Common myeloid progenitor, CD34-positive (primary cell): ENCODE measurements at regions not wholly inside any gene's neighbourhood (a gene's known extent, or its start where the extent isn't known, plus 50 kb on each side); places are given as distances from the start of the nearest gene placed in this dataset.

Experiments
- CTCF ChIA-PET: fragments of 350-600 bp; sonication (Branson Sonifier 250); formaldehyde crosslinking; loops from one replicate; lab custom pipeline; 2021; ENCODE audit warnings: antibody characterized with exemption; lab: Charles Lee
- POLR2A ChIA-PET: fragments of 350-600 bp; sonication (Branson Sonifier 250); formaldehyde crosslinking; loops from one replicate; lab custom pipeline; 2021; ENCODE audit warnings: antibody characterized with exemption; lab: Charles Lee
- DNase-seq, 3 donors: peaks; one replicate each; pipeline versions ENCODE4 v3.0.0 to v3.0.0-alpha.2; 2013
- H3K27ac ChIP-seq, 2 experiments: 1 replicate in 1 of 2; 2 replicates in 1 of 2; pipeline ENCODE4 v1.7.0; 2013; ENCODE audit warnings: inconsistent platforms in 2 of 2, low read length in 2 of 2, mild to moderate bottlenecking in 2 of 2, low read depth in 1 of 2, moderate library complexity in 1 of 2; ENCODE audit not compliant: severe bottlenecking in 2 of 2, insufficient read depth in 1 of 2, poor library complexity in 1 of 2
- H3K27me3 ChIP-seq, 5 experiments: replicated peaks in 2 of 5; 1 replicate in 3 of 5; 2 replicates in 2 of 5; pipeline versions ENCODE4 v1.6.1 to v1.7.0; 2013; ENCODE audit warnings: low read length in 4 of 5, mild to moderate bottlenecking in 2 of 5, moderate library complexity in 2 of 5, inconsistent platforms in 1 of 5; ENCODE audit not compliant: insufficient read depth in 5 of 5, control insufficient read depth in 4 of 5
- H3K36me3 ChIP-seq, 4 experiments: 1 replicate in 2 of 4; 2 replicates in 2 of 4; pipeline versions ENCODE4 v1.6.1 to v1.7.0; 2013; ENCODE audit warnings: low read length in 3 of 4, control low read depth in 1 of 4, mild to moderate bottlenecking in 1 of 4; ENCODE audit not compliant: control insufficient read depth in 4 of 4, insufficient read depth in 4 of 4
- H3K4me1 ChIP-seq, 4 experiments: 1 replicate in 3 of 4; 2 replicates in 1 of 4; pipeline versions ENCODE4 v1.6.1 to v1.7.1; 2013; ENCODE audit warnings: low read length in 3 of 4, mild to moderate bottlenecking in 3 of 4, control low read depth in 1 of 4, inconsistent platforms in 1 of 4, moderate library complexity in 1 of 4; ENCODE audit not compliant: control insufficient read depth in 4 of 4, insufficient read depth in 4 of 4; ENCODE audit errors: control extremely low read depth in 1 of 4
- H3K4me3 ChIP-seq, 7 experiments: 1 replicate in 4 of 7; 2 replicates in 3 of 7; pipeline versions ENCODE4 v1.5.1 to v1.7.0; 2013; ENCODE audit warnings: mild to moderate bottlenecking in 7 of 7, low read length in 6 of 7, moderate library complexity in 6 of 7, inconsistent platforms in 2 of 7, low read depth in 2 of 7, control low read depth in 1 of 7; ENCODE audit not compliant: insufficient read depth in 4 of 7, control insufficient read depth in 1 of 7; ENCODE audit errors: extremely low read depth in 1 of 7
- H3K9me3 ChIP-seq, 5 experiments: 1 replicate in 4 of 5; 2 replicates in 1 of 5; pipeline versions ENCODE4 v1.6.1 to v1.7.1; 2013; ENCODE audit warnings: low read length in 4 of 5, mild to moderate bottlenecking in 2 of 5, inconsistent platforms in 1 of 5, low read depth in 1 of 5, moderate library complexity in 1 of 5; ENCODE audit not compliant: control insufficient read depth in 4 of 5, insufficient read depth in 2 of 5; ENCODE audit errors: control extremely low read depth in 1 of 5
- WGBS: methylation state at CpG from one replicate; pipeline ENCODE4 v1.1.5; 2013; ENCODE audit not compliant: insufficient coverage; 5-methylcytosine and 5-hydroxymethylcytosine counted together

DNA sequence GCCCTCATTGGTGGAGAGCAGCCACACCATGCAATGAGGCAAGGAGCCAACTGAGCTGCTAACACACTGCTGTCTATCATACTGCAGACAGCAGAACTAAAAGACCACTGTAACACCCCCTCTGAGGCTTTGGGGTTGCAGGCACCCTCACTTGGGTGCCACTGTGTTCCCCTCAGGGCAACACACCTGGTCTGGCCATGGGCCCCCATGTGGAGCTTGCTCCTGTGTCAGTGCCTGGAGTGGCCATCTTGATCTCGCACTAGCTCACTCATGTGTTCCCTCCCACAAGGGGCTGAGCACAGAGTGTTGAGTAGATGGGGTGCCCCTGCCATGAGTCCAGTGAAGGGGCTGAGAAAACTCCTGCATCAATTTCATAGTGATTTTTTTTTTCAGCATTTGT lies 532.4 kb upstream of the FTMT start:
- POLR2A ChIA-PET, result no interaction called here
- H3K9me3 ChIP-seq, result peaks cover 0 to 8% (median 2%) of the 10 kb centered on the region in 5 experiments
- no peak overlapping the region for H3K27ac ChIP-seq
- WGBS, result no CpG with 5 or more reads among the region's 1 CpG
- H3K36me3 ChIP-seq, result peaks cover 0 to 3% (median 0%) of the 10 kb centered on the region in 4 experiments
- no peaks in the 10 kb centered on the region for H3K27me3 ChIP-seq
- no peak for DNase-seq
- no peaks in the 10 kb centered on the region for H3K4me1 ChIP-seq
- CTCF ChIA-PET, result no interaction called here
- no peak overlapping the region for H3K4me3 ChIP-seq

DNA sequence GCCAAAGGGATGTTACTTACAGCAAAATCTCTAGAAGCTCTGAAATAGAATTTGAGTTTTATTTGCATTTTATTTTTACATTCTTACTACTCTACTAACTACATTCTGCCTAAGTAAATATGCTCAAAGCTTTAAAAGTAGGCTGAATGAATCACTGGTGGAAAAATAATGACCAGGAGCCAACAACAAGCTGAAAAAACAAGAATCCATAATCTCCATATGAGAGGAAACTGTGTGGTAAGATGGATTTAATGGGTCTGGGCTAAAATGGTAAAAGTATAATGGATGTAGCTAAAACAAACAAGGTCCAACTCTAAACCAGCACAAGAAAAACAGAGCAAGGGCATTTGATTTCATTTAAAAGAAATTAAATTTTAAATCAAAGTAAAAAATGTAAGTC lies 525.8 kb upstream of the FTMT start:
- ChIA-PET CTCF (no interaction called here), POLR2A (no interaction called here)
- Histone ChIP-seq H3K4me1 (no peaks in the 10 kb centered on the region), H3K27me3 (no peaks in the 10 kb centered on the region), H3K36me3 (no peaks in the 10 kb centered on the region), H3K4me3 (no peak overlapping the region), H3K9me3 (no peaks in the 10 kb centered on the region), H3K27ac (no peak overlapping the region)
- no peak for DNase-seq

DNA sequence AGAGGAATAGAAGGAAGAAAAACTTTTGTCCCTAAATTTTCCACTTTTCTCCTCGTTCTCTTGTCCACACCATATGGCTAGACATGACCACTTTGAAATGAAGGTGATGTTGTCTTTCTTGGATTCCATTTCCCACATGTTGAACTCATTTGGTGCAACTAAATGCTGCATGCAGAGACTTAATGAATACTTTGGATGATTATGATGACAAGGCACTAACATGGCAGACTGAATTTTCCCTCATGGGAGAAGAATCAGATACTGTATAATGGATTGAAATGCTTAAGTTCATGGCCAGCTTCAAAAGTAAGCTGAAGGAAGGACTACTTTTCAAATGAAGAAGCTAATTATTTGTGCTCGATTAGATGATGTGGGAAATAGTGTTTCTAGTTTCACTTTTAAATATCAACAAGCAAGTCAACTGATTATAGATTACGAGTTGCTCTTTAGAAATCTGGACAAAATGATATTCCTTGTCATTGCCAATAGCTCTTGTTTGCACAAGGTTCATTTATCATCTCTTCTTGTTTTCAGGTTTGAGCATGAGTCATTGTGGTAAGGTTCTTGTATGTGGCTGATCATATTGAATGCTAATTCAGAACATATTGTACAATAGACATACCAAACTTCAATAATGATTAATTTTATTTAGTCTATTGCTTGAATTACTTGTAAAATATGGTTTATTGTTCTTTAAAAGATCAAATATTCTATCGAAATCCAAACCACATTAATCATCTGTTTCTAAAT lies 501.3 kb upstream of the FTMT start:
- CTCF ChIA-PET, result no interaction called here
- H3K27me3 ChIP-seq, result no peaks in the 10 kb centered on the region
- DNase-seq, result no peak

DNA sequence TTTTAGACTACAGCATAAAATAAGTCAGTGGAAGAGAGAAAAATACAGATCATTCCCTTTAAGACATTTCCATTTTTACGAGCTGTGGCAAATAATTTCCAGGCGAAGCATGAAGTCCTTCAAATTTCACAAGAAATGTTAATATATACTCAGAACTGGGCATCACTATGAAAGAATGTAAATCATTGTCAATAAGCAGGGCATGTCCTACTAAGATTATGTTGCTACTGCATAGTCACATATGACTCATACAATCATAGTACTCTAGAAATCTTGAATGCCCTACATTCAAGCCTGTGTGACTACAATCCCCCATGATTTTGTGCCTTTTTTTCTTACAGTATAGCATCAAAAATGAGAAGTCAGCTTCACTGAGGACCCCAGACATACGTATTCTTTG lies 485.2 kb upstream of the FTMT start:
- H3K4me1 ChIP-seq, result no peaks in the 10 kb centered on the region
- no peaks in the 10 kb centered on the region for H3K9me3 ChIP-seq
- no peak overlapping the region for H3K4me3 ChIP-seq
- WGBS, result no CpG with 5 or more reads among the region's 3 CpGs
- H3K36me3 ChIP-seq, result no peaks in the 10 kb centered on the region
- POLR2A ChIA-PET, result no interaction called here
- no peak for DNase-seq
- CTCF ChIA-PET, result no interaction called here
- no peaks in the 10 kb centered on the region for H3K27me3 ChIP-seq
- no peak overlapping the region for H3K27ac ChIP-seq

More for the DNA sequence above, 501.3 kb upstream of the FTMT start:
- H3K4me3 ChIP-seq, result peak overlapping the region in 1 of 7 experiments; percentile 6
- POLR2A ChIA-PET, result no interaction called here
- no CpG with 5 or more reads among the region's 4 CpGs for WGBS
- no peaks in the 10 kb centered on the region for H3K4me1 ChIP-seq
- no peaks in the 10 kb centered on the region for H3K9me3 ChIP-seq
- H3K27ac ChIP-seq, result no peak overlapping the region
- H3K36me3 ChIP-seq, result no peaks in the 10 kb centered on the region

DNA sequence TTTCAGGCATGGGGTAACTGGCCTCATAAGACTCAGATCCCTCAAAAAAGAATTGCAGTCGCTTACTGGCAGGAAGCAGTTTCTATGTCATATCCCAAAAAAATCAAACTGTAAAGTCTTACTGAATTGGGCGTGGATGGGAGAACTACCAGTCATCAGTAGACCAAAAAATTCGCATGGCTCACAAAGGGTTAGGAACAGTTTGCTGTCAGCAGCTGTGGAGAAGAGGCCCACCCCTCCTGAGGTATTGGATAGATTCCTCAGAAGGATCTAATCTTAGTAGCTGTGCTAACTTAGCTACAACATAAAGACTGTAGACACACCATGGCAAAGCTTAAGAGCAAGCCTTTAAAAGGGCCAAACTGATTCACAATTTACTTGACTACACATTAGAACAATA lies 478.3 kb upstream of the FTMT start:
- ChIA-PET POLR2A (no interaction called here), CTCF (no interaction called here)
- DNase-seq, result no peak
- Histone ChIP-seq H3K27ac (no peak overlapping the region), H3K4me1 (peaks cover 0 to 6% (median 0%) of the 10 kb centered on the region in 4 experiments), H3K4me3 (no peak overlapping the region), H3K9me3 (no peaks in the 10 kb centered on the region), H3K36me3 (no peaks in the 10 kb centered on the region), H3K27me3 (no peaks in the 10 kb centered on the region)
- 100% methylated on average over 2 of the region's 3 CpGs for WGBS

DNA sequence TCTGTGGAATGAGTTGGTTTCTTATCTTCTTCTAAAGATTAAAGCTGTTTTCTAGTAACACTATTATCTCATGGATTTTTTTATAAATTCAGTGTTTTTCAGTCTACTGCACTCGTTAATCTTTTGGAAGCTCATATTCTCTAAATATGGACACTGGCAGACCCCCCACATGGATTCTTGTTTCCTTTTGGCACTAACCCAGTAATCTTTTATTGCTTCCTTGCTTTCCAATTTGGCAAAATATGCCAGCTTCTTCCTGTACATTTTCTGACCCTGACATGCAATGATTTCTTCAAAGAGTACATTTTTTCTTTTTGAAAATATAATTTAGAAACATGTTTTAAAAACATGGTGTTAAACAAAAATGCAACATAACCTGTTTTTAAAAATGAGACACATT lies 474.2 kb upstream of the FTMT start:
- H3K36me3 ChIP-seq, result no peaks in the 10 kb centered on the region
- ChIA-PET CTCF (no interaction called here), POLR2A (no interaction called here)
- DNase-seq, result no peak
- H3K4me1 ChIP-seq, result peaks cover 0 to 8% (median 0%) of the 10 kb centered on the region in 4 experiments
- 17% methylated on average over 1 of the region's 1 CpG for WGBS
- no peaks in the 10 kb centered on the region for H3K27me3 ChIP-seq
- H3K9me3 ChIP-seq, result no peaks in the 10 kb centered on the region
- H3K4me3 ChIP-seq, result no peak overlapping the region
- no peak overlapping the region for H3K27ac ChIP-seq

DNA sequence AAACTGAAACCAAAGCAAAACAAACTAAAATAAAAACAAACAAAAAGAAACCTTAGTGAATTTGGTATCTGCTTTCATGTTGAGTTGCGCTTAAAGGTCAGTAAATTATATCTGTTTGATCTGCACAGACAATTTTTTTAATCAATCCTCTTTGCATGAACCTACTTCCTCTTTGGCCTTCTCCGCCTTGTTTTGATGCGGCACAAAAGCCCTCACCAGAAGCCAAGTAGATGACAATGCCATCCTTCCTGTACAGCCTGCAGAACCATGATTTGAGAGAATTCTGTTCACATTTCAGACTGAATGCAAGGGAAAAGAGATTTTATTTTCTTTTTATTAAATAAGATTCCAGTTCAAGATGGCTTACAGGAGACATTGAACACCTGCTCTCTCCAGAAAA lies 473.6 kb upstream of the FTMT start:
- ChIA-PET CTCF (no interaction called here), POLR2A (no interaction called here)
- no peaks in the 10 kb centered on the region for H3K27me3 ChIP-seq
- no peak overlapping the region for H3K27ac ChIP-seq
- no CpG with 5 or more reads among the region's 3 CpGs for WGBS
- H3K4me1 ChIP-seq, result peaks cover 0 to 8% (median 0%) of the 10 kb centered on the region in 4 experiments
- DNase-seq, result peak; percentile 7 to 46 (median 35)
- H3K36me3 ChIP-seq, result no peaks in the 10 kb centered on the region
- no peaks in the 10 kb centered on the region for H3K9me3 ChIP-seq
- H3K4me3 ChIP-seq, result peak overlapping the region in 1 of 7 experiments; percentile 42
